ENCODE measurements at regions not wholly inside any gene's neighbourhood (a gene's known extent, or its start where the extent isn't known, plus 50 kb on each side); places are given as distances from the start of the nearest gene placed in this dataset.

- TF ChIP-seq CTCF (IDR thresholded peaks at IDR 0.05) (no peak), POLR2A (IDR thresholded peaks at IDR 0.05) (no peak), POLR2AphosphoS5 (IDR thresholded peaks at IDR 0.05) (no peak), EP300 (IDR thresholded peaks at IDR 0.05; ENCODE audit: low read depth) (no peak)
Measured at GRCh38 chr15:66878761-66879160, 176.7 kb downstream of the SMAD6 start.

Measured in transverse colon (tissue), 4 donors.